Dermis blood vessel endothelial cell (primary cell): ENCODE measurements at regions not wholly inside any gene's neighbourhood (a gene's known extent, or its start where the extent isn't known, plus 50 kb on each side); places are given as distances from the start of the nearest gene placed in this dataset.
A peak's percentile ranks its signal among the peaks of the same experiment; 100 is the strongest.
"Not testable (repeated sequence)": the region's sequence is repeated elsewhere in the genome, so short reads cannot be mapped to it uniquely, and the experiment has no call there.

Experiments
- DNase-seq: peaks from one replicate; pipeline ENCODE4 v3.0.0; 2010

GRCh38 chr11:57047610-57048009 lies 58.9 kb downstream of the OR5AK2 start:
- no peak for DNase-seq

GRCh38 chr11:57049749-57050148 lies 61.0 kb downstream of the OR5AK2 start:
- DNase-seq = no peak

- DNase-seq = no peak
These were observed 66.1 kb downstream of the OR5AK2 start for GRCh38 chr11:57054817-57055216.

- no peak for DNase-seq
These were observed 67.0 kb downstream of the OR5AK2 start for GRCh38 chr11:57055744-57056143.

GRCh38 chr11:57056735-57057134 lies 68.0 kb downstream of the OR5AK2 start:
- DNase-seq = no peak

GRCh38 chr11:57057561-57057960 lies 68.8 kb downstream of the OR5AK2 start:
- no peak for DNase-seq

GRCh38 chr11:57062957-57063356 lies 74.2 kb downstream of the OR5AK2 start:
- DNase-seq = not testable (repeated sequence)

- DNase-seq = no peak
These were observed 81.2 kb downstream of the OR5AK2 start for GRCh38 chr11:57069942-57070341.

- DNase-seq = peak; percentile 29
These were observed 83.1 kb downstream of the OR5AK2 start for GRCh38 chr11:57071829-57072228.

- DNase-seq = peak; percentile 87
These were observed 83.9 kb downstream of the OR5AK2 start for GRCh38 chr11:57072640-57073039.

GRCh38 chr11:57073128-57073527 lies 84.4 kb downstream of the OR5AK2 start:
- peak; percentile 6 for DNase-seq

GRCh38 chr11:57081356-57081755 lies 92.6 kb downstream of the OR5AK2 start:
- no peak for DNase-seq

GRCh38 chr11:57082125-57082524 lies 93.4 kb downstream of the OR5AK2 start:
- no peak for DNase-seq

- no peak for DNase-seq
These were observed 95.1 kb downstream of the OR5AK2 start for GRCh38 chr11:57083641-57084385.

GRCh38 chr11:57085611-57086010 lies 96.1 kb upstream of the LRRC55 start:
- DNase-seq = peak; percentile 41

GRCh38 chr11:57087991-57088390 lies 93.8 kb upstream of the LRRC55 start:
- no peak for DNase-seq

GRCh38 chr11:57092028-57092698 lies 89.6 kb upstream of the LRRC55 start:
- DNase-seq = no peak

GRCh38 chr11:57094181-57094935 lies 87.4 kb upstream of the LRRC55 start:
- DNase-seq = no peak

GRCh38 chr11:57095417-57095816 lies 86.3 kb upstream of the LRRC55 start:
- DNase-seq = no peak

GRCh38 chr11:57095896-57096295 lies 85.9 kb upstream of the LRRC55 start:
- DNase-seq = no peak

- no peak for DNase-seq
These were observed 84.6 kb upstream of the LRRC55 start for GRCh38 chr11:57097149-57097548.

- DNase-seq = no peak
These were observed 83.6 kb upstream of the LRRC55 start for GRCh38 chr11:57098191-57098590.

GRCh38 chr11:57100638-57101331 lies 81.0 kb upstream of the LRRC55 start:
- peak; percentile 92 for DNase-seq
